ENCODE measurements at regions not wholly inside any gene's neighbourhood (a gene's known extent, or its start where the extent isn't known, plus 50 kb on each side); places are given as distances from the start of the nearest gene placed in this dataset.

DNA sequence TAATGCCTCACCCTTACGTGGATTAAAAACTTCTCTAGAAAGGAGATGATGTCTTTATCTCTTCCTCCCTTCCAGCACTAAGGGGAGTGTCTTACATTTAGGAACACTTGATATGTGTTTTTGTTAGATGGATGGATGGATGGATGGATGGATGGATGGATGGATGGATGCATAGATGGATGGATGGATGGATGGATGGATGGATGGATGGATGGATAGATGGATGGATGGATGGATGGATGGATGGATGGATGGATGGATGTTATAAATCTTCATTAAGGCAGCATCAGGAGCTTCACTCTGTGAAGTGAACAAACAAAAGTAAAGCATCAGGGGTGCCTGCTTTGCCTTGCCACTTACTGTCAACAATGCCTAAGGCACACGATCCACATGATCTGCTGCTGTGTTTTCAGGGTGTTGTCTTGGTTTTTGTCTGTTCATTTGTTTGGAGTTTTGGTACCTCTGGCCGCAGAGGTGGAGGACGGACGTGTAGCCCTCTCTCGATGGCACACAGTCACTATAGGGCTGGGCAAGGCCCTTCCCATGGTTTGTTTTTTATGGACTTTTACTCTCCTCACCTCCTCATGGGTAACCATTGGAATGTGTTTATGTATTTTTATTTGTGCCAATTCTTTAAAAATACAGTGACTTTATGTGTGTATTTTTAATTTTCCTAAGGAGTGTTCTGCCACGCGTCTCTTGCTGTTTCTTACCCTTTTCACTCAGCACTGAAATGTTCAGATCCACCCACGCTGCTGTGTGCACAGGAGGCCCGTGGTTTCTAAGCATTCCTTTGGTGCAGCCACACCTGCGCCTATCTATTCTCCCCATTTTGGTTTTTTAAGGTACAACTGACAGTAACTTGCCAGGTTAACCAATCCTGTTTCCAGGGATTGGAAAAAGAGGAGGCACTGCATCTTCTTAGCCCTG, 91.8 kb upstream of the ENPP6 start:
- no peak for DNase-seq

DNA sequence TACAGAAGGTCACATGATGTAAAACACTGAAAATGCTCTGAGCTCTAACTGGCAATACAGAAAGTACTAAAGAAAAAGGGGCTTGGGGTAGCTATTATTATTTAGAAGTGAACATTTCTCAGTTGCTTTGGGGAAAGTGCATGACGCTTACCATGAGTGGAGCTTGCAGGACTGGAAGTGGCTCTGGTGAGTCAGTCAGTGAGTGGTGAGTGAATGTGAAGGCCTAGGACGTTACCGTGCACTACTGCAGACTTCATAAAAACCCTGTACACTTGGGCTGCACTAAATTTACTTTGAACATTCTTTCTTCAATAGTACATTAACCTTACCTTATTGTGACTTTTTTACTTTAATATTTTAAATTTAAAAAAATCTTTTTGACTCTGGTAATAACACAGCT, 89.3 kb upstream of the ENPP6 start:
- DNase-seq: no peak

DNA sequence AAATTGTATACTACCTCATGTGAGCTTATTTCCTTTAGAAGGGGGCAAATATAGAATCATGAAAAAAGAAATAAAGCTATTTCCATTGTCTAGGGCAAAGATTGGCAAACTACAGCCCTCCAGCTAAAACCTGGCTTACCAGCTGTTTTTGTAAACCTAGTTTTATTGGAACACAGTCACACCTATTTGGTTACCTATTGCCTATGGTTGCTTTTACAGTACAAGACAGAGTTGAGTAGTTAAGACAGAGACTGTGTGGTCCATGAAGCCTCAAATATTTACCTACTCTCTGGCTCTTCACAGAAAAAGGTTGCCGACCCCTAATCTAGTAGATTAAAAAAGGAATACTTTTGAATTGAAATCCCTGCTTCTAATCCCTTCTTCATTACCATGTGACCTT, 88.8 kb upstream of the ENPP6 start:
- DNase-seq: no peak

DNA sequence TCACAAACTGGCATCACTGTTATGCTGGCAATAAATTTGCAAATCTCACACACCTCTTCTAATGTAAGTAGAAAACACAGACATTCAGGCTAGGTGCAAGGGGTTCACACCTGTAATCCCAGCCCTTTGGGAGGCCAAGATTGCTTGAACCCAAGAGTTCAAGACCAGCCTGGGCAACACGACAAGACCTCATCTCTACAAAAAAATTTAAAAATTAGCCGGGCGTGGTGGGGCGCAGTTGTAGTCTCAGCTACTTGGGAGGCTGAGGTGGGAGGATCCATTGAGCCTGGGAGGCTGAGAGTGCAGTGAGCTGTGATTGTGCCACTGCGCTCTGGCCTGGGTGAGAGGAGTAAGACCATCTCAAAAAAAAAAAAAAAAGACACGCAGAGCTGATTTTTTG, 83.1 kb upstream of the ENPP6 start:
- no peak for DNase-seq

DNA sequence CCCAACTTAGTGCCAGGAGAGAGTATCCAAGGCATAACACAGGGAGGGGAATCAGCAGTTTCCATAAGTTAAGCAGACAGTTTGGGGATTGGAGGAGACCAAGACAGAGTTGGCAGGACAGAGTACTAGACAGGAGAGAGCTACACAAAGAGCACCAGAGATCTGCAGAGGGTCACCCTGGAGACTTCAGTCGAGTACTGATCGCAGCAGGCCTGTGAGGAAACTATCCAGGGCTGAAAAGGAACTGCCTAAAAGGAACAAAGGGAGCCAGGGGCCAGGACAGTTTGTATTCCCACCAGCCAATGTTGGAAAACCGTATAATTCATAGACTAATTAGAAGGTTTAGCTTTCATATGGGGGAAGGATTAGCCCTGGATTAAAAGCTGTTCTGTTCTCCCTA, 80.6 kb upstream of the ENPP6 start:
- DNase-seq: no peak

DNA sequence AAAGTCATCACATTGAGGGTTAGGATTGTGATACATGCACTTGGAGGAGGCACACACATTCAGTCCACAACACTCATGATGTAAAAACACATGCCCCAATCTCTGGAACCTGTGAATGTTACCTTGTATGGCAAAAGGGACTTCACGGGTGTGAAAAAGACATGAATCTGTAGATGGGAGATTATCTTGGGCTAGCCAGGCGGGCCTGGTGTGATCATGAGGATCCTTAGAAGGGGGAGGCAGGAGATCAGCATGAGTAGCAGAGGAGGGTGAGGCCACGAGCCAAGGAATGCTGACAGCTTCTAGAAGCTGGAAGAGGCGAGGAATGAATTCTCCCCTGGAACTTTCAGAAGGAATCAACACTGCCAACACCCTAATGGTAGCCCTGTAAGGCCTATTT, 77.5 kb upstream of the ENPP6 start:
- no peak for DNase-seq

DNA sequence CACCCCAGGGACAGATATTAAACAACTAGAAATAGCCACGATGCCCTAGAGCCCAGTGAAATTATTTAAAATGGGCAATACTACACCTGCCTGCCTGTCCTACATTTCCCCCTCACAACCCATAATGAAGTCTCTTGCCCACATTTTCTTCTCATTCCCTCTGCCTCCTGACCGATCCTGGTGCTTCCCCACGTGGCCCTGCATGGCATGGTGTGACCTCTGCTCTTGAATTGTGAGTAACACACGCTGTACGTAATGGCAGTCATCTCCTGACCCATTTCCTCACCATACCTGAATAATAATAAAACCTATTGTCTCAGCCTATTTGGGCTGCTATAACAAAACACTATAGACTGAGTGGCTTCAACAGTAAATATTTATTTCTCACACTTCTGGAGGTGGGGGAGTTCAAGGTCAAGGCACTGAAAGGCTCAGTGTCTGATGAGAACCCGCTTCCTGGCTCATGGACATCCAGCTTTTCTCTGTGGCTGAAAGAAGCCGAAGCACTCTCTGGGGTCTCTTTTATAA, 77.0 kb upstream of the ENPP6 start:
- DNase-seq: no peak

DNA sequence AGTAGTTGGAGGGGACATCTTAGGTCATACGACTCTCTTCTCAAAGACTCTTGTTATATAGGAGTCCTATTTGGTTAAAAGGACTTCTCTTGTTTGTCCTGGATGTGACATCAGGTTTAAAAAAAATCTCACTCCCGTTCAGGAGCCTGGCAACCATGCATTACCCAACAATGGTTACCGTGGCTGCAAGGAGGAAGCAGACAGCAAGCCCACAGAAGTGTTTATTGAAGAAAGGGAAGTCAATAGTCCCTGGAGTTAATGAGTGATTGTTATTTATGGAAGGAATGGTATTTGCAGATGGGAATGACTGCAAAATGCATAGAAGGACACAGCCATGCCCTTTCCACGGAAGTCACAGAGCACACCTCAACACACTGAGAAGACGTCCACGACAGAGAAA, 75.9 kb upstream of the ENPP6 start:
- DNase-seq: peak; percentile 28

DNA sequence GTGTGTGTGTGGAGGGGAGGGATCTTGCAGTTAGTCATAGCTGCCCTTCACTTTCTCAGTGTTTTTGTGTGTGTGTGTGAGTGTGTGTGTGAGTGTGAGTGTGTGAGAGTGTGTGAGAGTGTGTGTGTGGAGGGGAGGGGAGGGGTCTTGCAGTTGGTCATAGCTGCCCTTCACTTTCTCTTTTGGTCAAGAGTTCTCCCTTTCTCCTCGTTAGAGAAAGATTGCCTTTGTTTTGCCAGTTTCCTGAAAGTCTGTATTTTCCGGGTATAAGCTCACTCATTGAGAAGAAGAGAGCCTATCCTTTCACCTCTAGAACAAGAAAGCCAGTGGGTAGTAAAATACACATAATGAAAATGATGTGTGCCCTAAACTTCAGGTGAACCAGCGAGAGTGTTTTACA, 75.2 kb upstream of the ENPP6 start:
- no peak for DNase-seq

DNA sequence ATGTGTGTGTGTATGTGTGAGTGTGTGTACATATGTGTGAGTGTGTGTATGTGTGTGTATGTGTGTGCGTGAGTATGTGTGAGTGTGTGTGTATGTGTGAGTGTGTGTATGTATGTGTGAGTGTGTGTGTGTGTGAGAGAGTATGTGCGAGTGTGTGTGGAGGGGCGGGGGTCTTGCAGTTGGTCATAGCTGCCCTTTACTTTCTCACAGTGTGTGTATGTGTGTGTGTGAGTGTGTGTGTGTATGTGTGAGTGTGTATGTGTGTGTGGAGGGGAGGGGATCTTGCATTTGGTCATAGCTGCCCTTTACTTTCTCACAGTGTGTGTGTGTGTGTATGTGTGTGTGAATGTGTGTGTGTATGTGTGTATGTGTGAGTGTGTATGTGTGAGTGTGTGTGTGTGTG, 74.8 kb upstream of the ENPP6 start:
- DNase-seq: no peak

DNA sequence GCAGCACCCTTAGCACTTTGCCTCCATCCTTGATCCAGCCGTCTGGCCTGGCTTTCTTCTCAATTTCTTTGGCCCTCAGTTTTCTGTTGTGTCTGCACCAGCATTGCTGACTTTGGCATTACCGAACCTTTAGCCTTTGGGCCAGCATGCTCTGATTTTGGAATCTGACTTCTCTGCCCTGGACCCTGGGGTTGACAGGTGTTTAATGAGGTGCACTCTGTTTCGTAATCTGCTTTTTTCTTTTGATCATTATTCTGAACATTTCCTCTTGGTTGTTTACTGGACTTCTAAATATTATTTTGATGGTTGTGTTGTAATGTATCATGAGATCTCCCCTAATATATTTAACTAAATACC, 71.5 kb upstream of the ENPP6 start:
- DNase-seq: no peak

DNA sequence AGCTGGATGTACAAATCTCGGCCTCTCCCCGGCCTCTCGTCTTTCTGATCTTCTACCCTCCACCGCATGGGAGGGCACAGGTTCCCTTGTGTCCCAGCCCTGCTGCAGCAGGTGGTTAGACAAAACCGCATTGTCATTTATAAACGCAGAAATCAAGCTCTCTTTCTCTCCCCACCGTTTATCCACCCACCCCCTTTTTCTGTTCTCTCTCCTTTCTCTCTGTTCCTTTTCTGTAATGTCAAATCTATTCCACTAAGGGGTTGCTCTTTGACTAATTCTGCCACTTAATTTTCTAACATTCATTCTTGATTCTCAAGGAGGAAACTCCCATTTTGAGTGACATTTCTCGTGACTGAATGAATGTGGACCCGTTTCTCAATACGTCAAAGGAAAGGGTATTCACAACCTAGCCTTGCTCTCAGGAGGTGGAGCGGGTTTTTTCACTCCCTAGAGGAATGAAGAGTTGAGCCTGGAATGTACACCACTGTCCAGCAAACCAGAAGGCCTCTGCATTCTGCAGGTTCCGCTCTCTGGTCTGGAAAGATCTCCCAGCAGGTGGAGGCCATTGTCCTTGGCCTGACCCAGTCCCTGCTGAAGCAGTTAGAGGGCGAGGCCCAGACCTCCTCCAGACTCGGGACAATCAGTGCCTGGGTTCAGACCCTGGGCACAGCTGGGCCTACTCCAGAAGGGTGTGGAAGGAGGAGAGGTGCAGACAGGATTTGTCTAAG, 70.9 kb upstream of the ENPP6 start:
- no peak for DNase-seq

DNA sequence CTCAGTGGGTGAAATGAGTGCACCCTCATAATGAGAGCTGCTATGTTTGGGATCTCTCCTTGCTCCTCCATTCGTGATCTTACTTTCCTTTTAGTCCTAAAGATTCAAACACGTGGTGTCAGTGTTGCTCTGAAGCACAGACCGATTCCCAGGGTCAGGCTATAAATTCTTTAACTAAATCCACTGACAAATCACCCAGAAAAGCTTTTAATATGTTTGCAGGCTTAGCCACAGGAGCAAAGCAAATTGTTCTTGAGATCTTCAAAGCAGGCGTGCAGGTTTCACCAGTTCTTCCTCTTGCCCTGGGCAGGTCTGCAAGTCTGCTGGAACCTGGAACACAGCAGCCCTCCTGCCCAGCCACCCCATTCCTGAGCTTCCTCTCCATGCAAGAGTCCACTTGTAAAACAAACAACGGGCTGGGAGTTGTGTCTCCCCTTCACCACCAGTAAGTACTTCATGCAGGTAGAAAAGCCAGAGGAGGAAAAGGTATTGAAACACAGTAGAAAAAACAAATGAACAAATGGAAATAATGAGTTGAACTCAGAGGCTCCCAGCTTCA, 70.1 kb upstream of the ENPP6 start:
- peak; percentile 32 for DNase-seq

DNA sequence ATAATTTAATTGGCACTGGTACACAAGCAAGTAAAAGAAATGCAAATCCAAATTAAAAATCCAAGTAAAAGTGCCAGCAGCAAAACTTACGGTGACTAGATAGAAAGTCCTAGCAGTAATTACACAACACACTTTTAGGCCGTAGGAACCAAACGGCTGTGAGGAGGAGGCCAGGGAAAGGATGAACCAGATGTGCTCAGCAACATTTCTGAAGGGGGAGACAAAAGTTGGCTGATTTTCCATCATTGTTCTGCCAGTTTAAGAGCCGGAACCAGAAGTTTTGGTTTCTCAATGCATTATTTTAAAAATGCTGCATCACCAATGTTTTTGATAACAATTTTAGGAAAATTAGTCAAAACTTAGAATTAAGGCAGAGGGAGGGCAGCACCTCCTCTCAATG, 68.7 kb upstream of the ENPP6 start:
- DNase-seq: no peak

DNA sequence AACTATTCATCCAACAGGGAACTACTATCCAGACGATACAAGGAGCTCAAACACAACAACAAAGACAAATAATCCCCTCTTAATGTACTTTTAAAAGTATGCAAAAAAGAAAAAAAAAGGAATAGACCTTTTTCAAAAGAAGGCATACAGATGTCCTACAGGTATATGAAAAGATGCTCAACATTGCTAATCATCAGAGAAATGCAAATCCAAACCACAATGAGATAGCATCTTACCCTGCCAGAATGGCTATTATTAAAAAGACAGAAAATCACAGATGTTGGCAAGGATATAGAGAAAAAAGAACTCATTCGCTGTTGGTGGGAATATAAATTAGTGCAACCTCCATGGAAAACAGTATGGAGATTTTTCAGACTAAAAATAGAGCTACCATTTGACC, 67.1 kb upstream of the ENPP6 start:
- no peak for DNase-seq

DNA sequence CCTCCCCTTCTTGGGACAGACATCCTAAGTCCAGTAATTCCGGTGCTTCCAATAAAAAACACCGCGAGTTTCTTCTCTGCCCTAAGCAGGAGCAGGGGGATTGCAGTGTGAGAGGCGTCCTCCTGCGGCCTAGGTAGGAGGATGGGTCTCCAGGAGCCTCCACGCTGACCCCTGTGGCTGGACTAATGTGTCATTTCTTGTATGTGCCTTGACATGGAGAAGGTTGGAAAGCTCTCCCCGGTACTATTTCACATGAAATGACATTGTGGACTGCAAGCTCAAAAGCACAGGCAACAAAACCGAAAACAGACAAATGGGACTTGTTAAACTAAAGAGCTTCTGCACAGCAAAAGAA, 66.6 kb upstream of the ENPP6 start:
- no peak for DNase-seq

DNA sequence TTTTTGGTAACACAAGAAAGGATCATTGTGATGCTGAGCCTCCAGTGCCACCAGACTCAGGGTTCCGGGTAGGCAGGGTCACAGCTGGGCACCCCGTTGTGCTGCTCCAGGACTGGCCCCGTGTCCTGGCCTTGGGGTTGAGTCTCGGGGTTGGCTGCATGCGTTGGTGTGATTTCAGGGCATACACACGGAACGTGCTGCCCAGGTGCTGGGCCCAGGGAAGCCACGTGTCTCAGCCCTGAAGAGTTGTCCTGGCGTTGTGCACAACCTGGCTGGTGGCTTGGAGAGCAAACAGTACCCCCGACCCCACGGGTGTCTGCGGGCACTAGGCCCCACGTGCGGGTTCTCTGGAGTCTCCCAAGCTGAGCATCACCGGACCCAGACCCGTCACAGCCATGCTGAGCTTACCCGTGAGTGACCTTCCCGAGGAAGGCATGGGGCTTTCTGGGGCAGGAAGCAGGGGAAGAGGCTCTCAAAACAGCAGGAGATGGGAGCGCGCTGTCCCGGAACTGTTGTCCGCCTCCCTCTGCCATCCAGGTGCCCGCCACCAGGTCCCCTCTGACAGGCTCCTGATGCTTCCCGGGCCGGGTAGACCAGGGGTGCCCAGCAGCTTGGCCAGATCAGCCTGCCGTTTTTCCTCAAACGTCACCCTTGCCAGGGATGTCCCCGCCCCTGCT, 66.1 kb upstream of the ENPP6 start:
- no peak for DNase-seq

DNA sequence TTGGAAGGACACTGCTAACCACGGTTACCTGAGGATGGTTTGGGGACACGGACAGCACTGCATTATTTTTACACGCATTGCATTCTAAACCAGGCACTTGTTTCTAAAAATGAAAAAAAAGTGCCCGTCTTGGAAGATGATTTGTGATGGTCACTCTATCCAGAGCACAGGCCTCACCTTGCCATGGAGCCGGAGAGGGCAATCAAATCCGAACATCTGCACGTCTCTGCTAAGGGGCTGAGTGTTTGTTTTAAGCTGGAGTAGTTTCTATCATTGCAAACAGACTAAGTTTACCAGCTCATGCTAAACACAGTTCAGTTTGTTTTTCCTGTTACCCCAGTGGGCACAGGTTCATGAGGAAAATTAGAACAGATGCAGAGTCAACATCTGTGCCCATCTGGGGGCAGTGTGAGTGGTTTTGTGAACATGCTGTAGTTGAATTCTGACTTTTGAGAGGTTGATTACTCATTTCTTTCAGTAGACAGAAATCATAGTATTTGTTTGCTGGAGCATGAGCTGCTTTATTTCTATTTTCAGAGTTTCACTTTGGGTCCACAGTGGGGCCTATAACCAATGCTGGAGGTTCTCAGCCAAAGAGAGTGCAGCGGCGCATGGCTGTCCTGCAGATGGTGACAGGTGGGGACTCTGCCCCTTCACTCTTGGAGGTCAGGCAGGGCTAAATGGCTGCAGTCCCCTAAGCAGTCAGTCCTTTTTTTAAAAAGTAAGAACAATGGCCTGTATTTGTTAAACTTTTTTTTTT, 65.4 kb upstream of the ENPP6 start:
- peak; percentile 45 for DNase-seq

DNA sequence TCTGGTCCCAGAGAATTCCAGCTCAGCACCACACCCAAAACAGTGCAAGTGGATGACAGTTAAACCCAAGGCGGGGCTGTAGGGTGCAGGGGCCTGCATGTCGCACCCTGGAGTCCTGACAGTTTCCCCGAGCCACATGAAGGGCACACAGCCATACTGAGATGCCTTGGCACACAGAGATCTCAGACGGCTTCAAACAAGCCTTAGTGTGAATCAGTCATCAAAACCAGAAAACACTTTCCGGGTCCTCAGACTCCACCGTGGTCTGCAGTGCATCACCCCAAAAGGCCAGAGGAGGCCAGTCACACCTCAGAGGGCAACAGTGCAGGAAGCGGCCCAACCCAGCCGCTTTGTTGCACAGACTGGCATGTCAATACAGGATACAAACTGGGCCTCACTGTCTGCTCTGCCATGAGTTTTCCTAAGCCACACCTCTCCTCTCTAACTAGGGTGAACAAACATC, 64.6 kb upstream of the ENPP6 start:
- peak; percentile 27 for DNase-seq

DNA sequence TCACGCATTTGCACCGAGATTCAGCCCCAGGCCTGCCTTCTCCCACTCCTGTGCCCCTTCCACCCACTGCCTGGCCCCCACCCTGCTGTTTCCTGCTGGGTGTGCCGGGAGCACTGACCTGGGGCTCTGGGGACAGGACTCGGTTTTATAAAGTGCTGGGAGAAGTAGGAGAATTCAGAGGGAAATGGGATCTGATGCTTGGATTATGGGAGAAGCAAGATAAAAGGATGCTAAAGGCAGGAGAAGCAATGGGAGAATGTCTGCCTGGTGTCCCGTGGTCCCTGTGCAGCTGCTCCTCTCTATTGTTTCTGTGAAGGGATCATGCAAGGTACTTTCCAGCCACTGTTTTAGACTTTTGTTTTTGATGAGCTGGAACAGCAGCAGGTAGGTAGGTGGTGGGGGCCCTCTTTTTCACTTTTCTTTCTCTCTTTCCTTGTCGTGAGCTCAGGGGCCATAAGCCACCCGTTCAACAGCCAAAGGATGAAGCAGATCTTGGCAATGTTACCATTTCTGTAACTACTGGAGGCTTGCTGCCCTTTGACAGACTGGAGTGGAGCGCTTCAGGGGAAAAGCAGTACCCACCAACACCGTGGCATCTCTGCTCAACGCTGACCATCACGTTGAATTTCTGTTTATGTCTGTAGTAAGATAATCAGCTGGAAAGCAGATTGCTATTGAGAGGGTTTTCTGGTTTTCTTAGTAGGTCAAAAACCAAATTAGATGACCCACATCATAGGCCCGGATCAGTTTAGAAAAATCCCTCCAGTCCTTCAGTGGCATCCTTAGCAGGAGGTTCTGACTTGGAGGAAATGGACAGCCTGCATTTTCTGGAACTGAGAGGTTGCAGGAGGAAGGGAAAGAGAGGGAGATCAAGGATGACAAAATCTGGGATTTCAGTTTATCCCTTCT, 63.8 kb upstream of the ENPP6 start:
- no peak for DNase-seq

DNA sequence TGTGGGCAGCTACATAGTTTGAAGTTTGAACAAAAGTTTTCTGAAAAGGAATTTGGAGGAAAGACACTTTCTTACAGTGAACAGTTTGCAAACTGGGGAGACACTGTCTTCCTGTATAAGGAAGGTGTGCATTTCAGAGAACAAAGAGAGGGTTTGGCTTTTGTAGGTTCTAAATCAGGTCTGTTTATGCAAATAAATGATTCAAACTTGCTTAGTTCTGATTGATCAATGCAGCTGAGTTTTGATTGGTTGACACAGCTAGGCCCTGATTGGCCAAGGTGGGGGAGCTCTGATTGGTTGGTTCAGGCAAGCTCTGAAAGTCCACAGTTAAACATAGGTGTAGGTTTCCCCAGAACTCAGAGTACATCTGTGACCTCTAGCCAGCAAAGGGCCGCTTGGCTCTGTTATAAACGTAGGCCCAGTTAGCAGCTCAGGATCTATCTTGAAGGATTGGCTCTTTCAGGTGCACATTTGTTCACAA, 63.0 kb upstream of the ENPP6 start:
- DNase-seq: no peak

Measured in NCI-H510A (cell line).